Right renal cortex interstitium (tissue), 3 donors: ENCODE measurements at regions not wholly inside any gene's neighbourhood (a gene's known extent, or its start where the extent isn't known, plus 50 kb on each side); places are given as distances from the start of the nearest gene placed in this dataset.
"Not testable (repeated sequence)": the region's sequence is repeated elsewhere in the genome, so short reads cannot be mapped to it uniquely, and the experiment has no call there.

Experiments
- DNase-seq, 3 donors: peaks; one replicate each; pipeline ENCODE4 v3.0.0-alpha.2; 2013; ENCODE audit warnings: low read depth in 3 of 3, low spot score in 2 of 3

DNA sequence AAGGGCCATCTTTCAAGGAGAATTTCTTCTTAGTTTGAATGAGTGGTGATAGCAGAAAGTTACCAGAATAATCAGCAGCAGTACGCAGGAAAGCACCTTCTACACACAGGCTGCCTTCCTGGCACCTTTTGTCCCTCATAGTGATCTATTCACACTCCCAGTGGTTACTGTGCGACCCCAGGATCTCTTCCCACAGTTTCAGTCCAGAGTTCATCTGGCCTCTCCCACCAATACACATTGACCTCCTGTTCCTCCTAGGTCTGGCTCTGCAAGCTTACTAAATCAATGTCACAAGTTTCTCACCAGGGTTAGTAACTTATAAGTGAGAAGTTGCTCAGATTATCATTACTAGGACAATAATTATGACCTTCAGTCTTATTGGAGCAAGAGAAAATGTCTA is 99.1 kb upstream of the PIK3R1 start:
- DNase-seq, result no peak

- DNase-seq, result no peak
These were observed 100.0 kb upstream of the PIK3R1 start for GRCh38 chr5:68115584-68115983.

DNA sequence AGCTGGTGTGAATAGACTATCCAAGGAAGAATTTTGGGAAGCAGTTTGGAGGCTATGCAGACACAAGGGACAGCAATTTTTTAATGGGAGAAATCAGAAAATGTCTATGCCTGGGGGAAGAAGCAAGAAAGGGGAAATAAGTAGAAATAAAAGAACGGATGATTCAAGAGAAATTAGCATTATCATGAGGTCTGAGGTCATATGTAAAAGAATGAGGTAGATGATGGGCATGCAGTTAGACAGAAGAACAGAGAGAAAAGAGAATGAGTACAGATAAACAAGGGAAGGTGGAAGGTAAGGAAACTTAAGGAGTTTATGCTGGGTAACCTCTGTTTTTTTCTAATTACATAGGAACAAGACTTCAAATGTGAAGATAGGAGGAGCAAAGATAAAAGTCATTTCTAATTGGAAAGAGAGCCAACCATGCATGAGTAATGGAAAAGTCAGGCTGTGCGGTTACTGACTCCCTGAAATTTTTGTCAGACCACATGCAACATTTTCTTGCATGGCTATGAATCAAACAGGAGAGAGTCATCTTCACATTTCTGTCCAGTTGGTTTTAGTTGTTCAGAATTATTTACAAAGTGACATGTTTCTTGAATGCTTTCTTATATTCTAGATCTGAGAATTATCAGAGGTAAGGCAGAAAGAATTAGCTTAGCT is 101.0 kb upstream of the PIK3R1 start:
- DNase-seq, result no peak

GRCh38 chr5:68112658-68113057 is 102.9 kb upstream of the PIK3R1 start:
- DNase-seq, result no peak

- no peak for DNase-seq
These were observed 104.7 kb upstream of the PIK3R1 start for GRCh38 chr5:68110894-68111293.

GRCh38 chr5:68110264-68110663 is 105.3 kb upstream of the PIK3R1 start:
- no peak for DNase-seq

- not testable (repeated sequence) for DNase-seq
These were observed 111.3 kb upstream of the PIK3R1 start for GRCh38 chr5:68104217-68104616.

GRCh38 chr5:68103297-68103696 is 112.3 kb upstream of the PIK3R1 start:
- DNase-seq, result not testable (repeated sequence)

DNA sequence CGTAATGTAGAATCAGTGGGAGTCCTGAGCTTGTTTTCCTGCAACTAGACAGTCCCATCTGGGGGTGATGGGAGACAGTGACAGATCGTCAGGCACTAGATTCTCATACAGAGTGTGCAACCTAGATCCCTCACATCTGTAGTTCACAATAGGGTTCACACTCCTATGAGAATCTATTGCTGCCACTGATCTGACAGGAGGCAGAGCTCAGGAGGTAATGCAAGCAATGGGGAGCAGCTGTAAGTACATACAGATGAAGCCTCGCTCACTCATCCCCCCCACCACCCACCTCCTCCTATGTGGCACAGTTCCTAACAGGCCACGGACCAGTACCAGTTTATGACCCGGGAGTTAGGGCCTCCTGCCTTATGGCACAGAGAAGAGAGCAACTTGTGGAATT is 116.2 kb upstream of the PIK3R1 start:
- DNase-seq, result no peak

GRCh38 chr5:68093455-68094159 is 121.9 kb upstream of the PIK3R1 start:
- no peak for DNase-seq

- DNase-seq, result no peak
These were observed 127.3 kb upstream of the PIK3R1 start for GRCh38 chr5:68088302-68088701.

- DNase-seq, result no peak
These were observed 127.7 kb upstream of the PIK3R1 start for GRCh38 chr5:68087866-68088265.

DNA sequence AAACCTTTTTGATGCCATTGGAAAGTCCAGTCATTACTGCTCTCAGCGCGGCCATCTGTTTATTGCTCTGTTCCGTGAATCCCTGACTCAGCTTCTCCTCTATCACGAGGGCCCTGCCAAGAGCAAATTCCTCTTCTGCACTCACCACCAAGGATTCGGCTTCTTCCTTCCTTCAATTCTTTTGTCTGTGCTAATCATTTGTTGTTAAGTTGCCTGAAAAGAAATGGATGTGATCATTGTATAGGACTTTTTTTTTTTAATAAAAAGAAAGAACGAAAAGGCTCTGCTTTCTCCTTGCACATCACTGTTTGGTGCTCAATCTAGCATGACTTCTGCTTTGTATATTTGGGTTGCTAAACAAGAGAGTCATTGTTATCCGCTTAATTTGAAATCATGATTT is 128.7 kb upstream of the PIK3R1 start:
- no peak for DNase-seq

- DNase-seq, result no peak
These were observed 129.1 kb upstream of the PIK3R1 start for GRCh38 chr5:68086439-68086838.

GRCh38 chr5:68084396-68084795 is 131.2 kb upstream of the PIK3R1 start:
- DNase-seq, result no peak

DNA sequence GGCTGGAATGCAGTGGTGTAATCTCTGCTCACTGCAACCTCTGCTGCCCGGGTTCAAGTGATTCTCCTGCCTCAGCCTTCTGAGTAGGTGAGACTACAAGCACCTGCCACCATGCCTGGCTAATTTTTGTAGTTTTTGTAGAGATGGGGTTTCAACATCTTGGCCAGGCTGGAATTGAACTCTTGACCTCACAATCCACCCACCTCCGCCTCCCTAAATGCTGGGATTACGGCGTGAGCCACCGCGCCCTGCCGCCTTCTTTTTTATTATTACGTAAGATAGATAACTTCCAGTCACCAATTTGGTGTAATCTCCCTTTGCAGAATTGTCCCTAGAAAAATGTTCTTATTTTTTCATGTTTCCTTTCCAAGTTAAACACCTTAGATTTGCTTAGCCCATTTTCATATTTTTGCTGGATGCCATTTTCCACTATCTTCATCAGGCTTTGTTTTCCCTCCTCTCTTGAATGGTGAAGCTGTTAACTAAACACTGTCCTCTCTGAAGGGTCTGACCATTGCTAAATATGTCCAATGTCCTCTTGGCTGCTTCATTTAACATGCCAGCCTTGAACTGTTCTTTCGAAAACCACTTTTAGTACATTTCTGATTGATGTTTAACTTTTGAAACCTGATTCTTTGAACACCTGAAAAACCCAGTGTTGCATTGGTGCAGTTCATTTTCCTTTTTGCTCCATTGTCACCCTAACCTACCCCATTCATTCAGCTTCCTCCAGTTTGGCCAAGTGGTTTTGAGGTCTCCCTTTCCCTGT is 135.1 kb upstream of the PIK3R1 start:
- no peak for DNase-seq

- no peak for DNase-seq
These were observed 138.1 kb upstream of the PIK3R1 start for GRCh38 chr5:68077349-68077894.

DNA sequence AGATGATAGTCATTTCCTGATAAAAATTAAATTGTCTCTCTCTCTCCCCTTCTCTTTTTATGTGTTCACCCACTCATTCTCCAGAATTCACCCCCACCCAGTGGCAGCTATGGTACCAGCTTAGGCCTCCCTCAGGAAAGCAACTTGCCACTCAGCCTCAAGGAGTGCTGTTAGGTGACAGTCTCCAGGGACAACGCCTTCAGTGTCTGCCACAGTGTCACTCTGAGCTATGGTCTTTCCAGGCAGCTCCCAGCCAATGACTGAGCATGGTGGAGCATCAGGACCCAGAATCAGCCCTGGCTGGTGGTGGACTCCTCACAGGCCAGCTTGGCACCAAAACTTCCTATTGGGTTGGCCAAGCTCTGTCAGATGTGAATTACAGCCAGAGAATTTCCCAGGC is 140.9 kb upstream of the PIK3R1 start:
- DNase-seq, result no peak

- DNase-seq, result no peak
These were observed 141.4 kb upstream of the PIK3R1 start for GRCh38 chr5:68074048-68074632.

- peak in 1 of 3 donors; percentile 13 for DNase-seq
These were observed 143.8 kb upstream of the PIK3R1 start for GRCh38 chr5:68071736-68072135.

DNA sequence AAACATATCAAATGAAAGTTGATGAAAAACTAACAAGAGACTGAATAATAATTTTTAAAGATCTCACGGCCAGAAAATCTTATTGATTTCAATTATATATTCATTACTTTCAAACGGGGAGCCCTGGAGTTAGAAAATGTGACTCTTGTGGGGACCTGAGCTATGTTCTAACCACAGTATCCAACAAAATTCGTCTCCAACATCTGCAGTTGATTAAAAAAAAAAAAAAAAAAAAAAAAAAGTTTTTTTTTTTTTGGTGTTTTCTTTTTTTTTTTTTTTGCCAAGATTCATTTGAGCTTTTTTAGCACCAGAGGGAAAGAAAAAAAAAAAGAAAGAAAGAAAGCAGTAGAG is 144.3 kb upstream of the PIK3R1 start:
- DNase-seq, result no peak
